ENCODE measurements at regions not wholly inside any gene's neighbourhood (a gene's known extent, or its start where the extent isn't known, plus 50 kb on each side); places are given as distances from the start of the nearest gene placed in this dataset.
"Not testable (repeated sequence)": the region's sequence is repeated elsewhere in the genome, so short reads cannot be mapped to it uniquely, and the experiment has no call there.

- in situ Hi-C loops (cut with MboI; ENCODE audit: low sequenced_read_pairs, unreplicated experiment): no loop called here
- no peak for TF ChIP-seq CTCF (IDR thresholded peaks at IDR 0.05; ENCODE audit: borderline replicate concordance, control extremely low read depth, extremely low read depth, insufficient read depth, missing control alignments)
Measured at GRCh38 chr5:133864711-133865110, 103.7 kb downstream of the C5orf15 start.

GRCh38 chr5:133863857-133864585, 104.4 kb downstream of the C5orf15 start:
- DNase-seq (ENCODE audit: low spot score): no peak
- in situ Hi-C loops (cut with MboI; ENCODE audit: low sequenced_read_pairs, unreplicated experiment): no loop called here
- TF ChIP-seq CTCF (IDR thresholded peaks at IDR 0.05; ENCODE audit: borderline replicate concordance, control extremely low read depth, extremely low read depth, insufficient read depth, missing control alignments): no peak

More at GRCh38 chr5:133864711-133865110, 103.7 kb downstream of the C5orf15 start:
- no peak for DNase-seq (ENCODE audit: low spot score)

DNA sequence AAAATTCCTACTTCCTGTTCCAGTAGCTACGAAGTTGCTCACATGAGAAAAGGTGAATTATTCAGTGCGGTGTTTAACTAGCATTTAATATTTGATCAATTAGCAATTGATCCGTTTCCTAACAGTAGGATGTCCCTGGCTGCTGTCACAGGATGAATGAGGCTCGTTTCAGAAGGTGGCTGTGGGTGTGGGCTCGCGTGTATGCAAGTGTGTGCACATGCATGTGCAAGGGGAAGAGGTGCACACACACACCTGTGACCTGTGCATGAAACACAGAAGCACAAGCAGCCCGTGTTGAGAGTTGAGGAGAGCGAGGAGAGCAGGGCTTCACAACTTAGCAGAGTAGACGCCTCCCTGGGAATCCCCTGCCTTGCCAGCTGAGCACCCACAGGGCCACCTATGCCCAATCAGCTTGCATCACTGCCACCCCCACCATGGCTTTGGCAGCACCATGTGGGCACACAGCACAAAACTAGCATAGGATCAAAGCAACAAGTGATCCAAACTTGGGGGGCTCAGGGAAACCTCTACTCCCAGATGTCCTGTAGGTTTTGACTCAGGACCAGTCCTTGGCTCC, 107.2 kb downstream of the C5orf15 start:
- no peak for TF ChIP-seq CTCF (IDR thresholded peaks at IDR 0.05; ENCODE audit: borderline replicate concordance, control extremely low read depth, extremely low read depth, insufficient read depth, missing control alignments)
- in situ Hi-C loops (cut with MboI; ENCODE audit: low sequenced_read_pairs, unreplicated experiment): no loop called here
- DNase-seq (ENCODE audit: low spot score): no peak

GRCh38 chr5:133859073-133859472, 109.4 kb downstream of the C5orf15 start:
- in situ Hi-C loops (cut with MboI; ENCODE audit: low sequenced_read_pairs, unreplicated experiment): no loop called here

DNA sequence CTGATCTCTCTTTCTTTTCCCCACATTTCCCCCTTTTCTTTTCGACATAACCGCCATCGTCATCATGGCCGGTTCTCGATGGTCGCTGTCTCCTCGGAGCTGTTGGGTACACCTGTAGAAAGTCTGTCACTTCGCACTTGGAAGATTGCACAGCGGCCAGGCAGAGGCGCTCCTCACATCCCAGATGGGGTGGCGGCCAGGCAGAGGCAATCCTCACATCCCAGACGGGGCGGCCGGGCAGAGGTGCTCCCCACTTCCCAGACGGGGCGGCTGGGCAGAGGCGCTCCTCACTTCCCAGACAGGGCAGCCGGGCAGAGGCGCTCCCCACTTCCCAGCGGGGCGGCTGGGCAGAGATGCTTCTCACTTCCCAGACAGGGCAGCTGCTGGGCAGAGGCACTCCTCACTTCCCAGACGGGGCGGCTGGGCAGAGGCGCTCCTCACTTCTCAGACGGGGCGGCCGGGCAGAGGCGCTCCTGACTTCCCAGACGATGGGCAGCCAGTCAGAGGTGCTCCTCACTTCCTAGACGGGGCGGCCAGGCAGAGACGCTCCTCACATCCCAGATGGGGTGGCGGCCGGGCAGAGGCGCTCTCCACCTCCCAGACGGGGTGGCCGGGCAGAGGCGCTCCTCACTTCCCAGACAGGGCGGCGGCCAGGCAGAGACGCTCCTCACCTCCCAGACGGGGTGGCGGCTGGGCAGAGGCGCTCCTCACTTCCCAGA, 110.7 kb downstream of the C5orf15 start:
- DNase-seq (ENCODE audit: low spot score); in situ Hi-C loops (cut with MboI; ENCODE audit: low sequenced_read_pairs, unreplicated experiment): not testable (repeated sequence)

More at GRCh38 chr5:133859073-133859472, 109.4 kb downstream of the C5orf15 start:
- no peak for DNase-seq (ENCODE audit: low spot score)
- TF ChIP-seq CTCF (IDR thresholded peaks at IDR 0.05; ENCODE audit: borderline replicate concordance, control extremely low read depth, extremely low read depth, insufficient read depth, missing control alignments): no peak

DNA sequence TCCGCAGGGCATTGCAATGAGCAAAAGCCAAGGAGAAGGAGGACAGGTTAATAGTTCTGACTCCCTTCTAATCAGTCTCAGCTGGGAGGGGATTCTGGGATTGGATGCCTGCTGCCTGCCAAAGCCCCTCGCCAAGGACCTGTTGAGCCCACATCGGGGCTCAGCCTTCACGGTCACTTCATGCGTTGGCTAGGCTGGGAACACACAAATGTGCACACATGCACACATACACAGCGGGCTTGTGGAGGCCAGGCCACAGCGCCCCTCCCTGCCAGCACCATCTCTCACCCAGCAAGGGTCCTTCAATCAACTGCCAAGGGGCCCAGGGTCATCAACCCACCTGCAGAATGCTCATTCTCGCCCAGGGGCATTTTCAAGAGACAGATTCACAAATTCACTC, 113.9 kb downstream of the C5orf15 start:
- in situ Hi-C loops (cut with MboI; ENCODE audit: low sequenced_read_pairs, unreplicated experiment): no loop called here
- TF ChIP-seq CTCF (IDR thresholded peaks at IDR 0.05; ENCODE audit: borderline replicate concordance, control extremely low read depth, extremely low read depth, insufficient read depth, missing control alignments): no peak
- DNase-seq (ENCODE audit: low spot score): no peak

All from GM13976 (cell line).